ENCODE measurements at regions not wholly inside any gene's neighbourhood (a gene's known extent, or its start where the extent isn't known, plus 50 kb on each side); places are given as distances from the start of the nearest gene placed in this dataset.
A peak's percentile ranks its signal among the peaks of the same experiment; 100 is the strongest.
"Not testable (repeated sequence)": the region's sequence is repeated elsewhere in the genome, so short reads cannot be mapped to it uniquely, and the experiment has no call there.

DNA sequence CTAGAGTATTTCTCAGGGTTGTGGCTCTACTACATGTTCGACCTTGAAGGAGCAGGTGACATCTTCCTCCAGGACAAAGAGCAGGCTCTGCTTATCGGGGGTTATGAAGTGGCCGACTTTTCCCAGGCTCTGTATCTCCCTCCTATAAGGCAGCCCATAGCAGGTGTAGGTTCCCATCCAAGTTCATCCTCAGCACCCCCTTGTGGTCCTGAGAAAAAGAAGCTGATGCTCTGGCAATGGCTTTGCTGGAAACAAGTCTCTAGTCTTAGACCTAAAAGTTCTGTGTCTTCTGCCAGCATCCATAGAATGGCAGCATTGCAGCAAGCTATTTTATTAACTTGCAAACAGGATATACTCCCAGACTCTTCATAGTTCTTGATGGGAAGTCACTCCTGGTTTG is 836.6 kb upstream of the PRKX start:
- no peak for DNase-seq (ENCODE audit: low spot score)

- DNase-seq (ENCODE audit: low spot score): peak; percentile 51
Observed at GRCh38 chrX:4547213-4547836, 833.9 kb upstream of the PRKX start.

GRCh38 chrX:4546178-4546577 is 832.7 kb upstream of the PRKX start:
- DNase-seq (ENCODE audit: low spot score): not testable (repeated sequence)

GRCh38 chrX:4528247-4528646 is 814.8 kb upstream of the PRKX start:
- DNase-seq (ENCODE audit: low spot score): no peak

DNA sequence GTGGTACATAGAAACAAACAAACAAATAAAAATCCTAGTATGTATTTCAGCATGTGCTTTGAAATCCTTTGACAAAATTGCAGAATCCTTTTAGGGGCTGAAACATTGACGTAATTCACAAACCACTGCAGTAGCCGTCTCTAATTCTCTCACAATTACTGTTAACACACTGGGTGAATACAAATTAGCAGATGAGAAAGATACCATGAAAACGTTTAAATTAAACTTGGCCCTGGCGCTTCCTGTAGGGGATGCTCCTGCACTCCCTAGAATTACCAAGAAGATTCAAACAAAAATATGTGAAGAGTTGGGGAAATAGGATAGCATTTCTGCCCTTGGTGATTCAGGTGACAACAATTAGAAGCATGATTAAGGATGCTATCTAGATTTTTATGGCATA is 772.5 kb upstream of the PRKX start:
- DNase-seq (ENCODE audit: low spot score): no peak

DNA sequence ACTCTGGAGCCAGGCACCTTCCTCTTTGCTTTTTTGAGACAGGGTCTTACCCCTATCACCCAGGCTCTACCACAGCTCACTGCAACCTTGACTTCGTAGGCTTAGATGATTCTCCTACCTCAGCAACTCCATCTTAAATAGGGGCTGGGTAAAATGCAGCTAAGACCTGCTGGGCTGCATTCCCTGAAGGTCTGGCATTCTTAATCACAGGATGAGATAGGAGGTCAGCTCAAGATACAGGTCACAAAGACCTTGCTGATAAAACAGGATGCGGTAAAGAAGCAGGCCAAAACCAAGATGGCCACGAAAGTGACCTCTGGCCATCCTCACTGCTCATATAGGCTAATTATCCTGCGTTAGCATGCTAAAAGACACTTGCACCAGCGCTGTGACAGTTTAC is 770.8 kb upstream of the PRKX start:
- DNase-seq (ENCODE audit: low spot score): no peak

- DNase-seq (ENCODE audit: low spot score): no peak
Observed at GRCh38 chrX:4451591-4451990, 738.1 kb upstream of the PRKX start.

DNA sequence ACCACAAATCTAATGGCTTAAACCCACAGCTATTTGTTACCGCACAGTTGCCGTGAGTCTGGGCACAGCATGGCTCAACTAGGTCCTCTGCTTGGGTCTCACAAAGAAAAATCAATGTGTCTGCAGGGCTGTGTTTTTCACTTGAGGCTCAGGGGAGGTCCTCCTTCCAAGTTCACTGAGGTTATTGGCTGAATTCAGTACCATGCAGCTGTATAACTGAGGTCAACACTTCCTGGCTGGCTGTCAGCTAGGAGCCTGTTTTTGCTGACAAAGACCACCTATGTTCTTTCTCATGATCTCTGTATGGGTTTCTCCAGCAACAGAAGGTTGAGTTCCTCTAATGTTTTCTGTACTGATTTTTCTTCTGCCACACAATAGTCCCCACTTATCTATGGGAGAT is 736.7 kb upstream of the PRKX start:
- DNase-seq (ENCODE audit: low spot score): no peak

- no peak for DNase-seq (ENCODE audit: low spot score)
Observed at GRCh38 chrX:4435905-4436304, 722.5 kb upstream of the PRKX start.

GRCh38 chrX:4397471-4397870 is 684.0 kb upstream of the PRKX start:
- no peak for DNase-seq (ENCODE audit: low spot score)

- DNase-seq (ENCODE audit: low spot score): no peak
Observed at GRCh38 chrX:4382273-4382672, 668.8 kb upstream of the PRKX start.

DNA sequence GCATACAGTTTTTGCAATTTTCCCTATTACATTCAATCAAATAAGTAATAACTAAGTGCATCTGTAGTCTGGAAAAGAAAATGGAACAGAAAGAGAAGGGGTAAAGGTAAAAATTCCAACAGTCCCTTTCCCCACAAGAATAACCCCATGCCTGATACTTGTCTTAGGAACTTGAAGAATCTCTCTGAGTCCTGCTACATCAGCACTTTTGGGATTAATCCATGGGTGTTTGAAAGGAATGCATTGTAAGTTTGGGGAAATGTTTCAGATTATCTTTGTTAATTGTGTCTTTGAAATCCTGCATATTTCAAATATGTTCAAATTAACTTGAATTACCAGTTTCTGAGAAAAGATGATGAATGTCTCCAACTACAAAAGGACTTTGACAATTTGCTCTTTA is 667.3 kb upstream of the PRKX start:
- no peak for DNase-seq (ENCODE audit: low spot score)

DNA sequence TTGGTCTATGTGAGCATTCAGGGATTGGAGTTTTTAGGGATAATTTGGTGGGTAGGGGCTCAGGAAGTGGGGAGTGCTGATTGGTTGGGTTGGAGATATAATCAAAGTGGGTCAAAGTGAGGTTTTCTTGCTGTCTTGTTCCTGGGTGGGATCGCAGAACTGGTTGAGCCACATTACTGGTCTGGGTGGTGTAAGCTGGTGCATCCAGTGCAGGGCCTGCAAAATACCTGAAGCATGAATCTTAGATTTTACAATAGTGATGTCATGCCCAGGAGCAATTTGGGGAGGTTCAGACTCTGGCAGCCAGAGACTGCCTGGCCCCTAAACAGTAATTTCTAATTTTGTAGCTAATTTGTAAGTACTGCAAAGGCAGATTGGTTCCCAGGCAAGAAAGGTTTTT is 665.6 kb upstream of the PRKX start:
- no peak for DNase-seq (ENCODE audit: low spot score)

DNA sequence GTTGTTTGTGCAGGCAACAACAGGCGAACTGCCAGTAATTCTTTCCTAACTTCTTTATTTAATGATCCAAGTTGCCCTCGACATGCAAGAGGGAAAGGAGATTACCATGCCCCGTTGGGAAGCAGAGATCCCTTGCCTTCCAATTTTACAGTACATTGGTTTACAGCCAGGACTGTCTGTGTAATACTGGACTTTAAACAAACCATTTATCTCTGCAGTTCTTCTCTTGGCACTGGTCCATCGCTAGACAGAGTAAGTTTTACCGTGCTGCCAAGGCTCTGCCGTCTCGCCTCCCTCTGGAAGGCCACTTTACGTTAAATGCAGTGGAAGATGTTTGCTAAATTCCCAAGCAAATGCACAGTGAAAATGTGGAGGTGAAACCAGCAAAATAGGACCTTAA is 660.3 kb upstream of the PRKX start:
- DNase-seq (ENCODE audit: low spot score): no peak

DNA sequence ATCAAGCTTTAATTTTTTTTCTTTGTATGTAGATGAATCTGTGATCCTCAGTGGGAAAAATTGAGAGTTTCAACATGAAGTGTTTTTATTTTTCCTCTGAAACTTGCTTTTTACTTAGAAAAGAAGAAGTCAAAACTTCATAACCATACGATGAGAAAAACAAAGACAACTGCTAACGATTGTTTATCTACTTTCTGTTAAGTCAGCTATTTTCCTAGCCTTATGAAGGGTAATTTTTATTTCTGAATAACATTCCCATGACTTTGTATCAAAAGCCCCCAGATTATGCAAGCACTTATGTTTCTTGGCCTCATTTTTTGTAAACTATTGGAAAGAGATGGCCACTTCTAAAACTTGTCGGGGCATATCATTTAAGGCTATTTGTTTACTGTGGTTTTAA is 645.1 kb upstream of the PRKX start:
- no peak for DNase-seq (ENCODE audit: low spot score)

GRCh38 chrX:4322916-4323315 is 609.5 kb upstream of the PRKX start:
- DNase-seq (ENCODE audit: low spot score): no peak

- no peak for DNase-seq (ENCODE audit: low spot score)
Observed at GRCh38 chrX:4320436-4320947, 607.0 kb upstream of the PRKX start.

DNA sequence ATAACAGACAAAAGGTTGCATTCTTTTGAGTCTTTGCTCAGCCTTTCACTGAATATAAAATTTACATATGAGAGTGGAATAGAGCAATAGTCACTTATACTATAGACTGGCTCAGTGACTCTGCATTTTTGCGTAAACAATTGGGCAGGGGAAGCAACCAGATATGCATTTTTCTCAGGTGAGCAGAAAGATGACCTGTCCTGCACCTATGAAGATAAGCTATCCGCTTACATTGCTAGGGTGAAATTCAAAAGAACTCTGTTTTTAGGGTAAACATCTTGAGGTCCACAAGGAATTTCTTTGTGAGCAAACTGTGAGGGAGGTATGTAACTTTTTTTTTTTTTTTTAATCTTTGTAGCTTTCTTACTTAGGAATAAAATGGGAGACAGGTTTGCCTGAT is 602.4 kb upstream of the PRKX start:
- no peak for DNase-seq (ENCODE audit: low spot score)

GRCh38 chrX:4314586-4314985 is 601.1 kb upstream of the PRKX start:
- no peak for DNase-seq (ENCODE audit: low spot score)

DNA sequence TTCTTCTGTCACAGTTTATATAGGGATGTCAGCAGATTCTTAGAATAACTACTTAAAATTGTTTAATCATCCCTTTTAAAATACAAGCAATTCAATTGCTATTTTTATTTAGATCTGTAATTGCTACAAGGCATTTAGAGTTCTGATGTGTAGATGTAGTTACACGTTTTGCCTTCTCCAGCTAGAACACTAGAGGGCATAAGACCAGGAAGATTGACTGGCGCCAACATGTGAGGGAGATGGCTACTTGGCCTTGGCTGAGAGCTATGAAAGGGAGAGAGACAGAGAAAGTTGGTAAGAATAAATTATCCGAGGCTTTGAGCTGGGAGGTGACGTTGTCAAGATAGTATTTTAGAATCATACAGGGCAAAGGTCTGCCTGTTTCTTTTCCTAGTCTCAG is 563.7 kb upstream of the PRKX start:
- DNase-seq (ENCODE audit: low spot score): no peak

DNA sequence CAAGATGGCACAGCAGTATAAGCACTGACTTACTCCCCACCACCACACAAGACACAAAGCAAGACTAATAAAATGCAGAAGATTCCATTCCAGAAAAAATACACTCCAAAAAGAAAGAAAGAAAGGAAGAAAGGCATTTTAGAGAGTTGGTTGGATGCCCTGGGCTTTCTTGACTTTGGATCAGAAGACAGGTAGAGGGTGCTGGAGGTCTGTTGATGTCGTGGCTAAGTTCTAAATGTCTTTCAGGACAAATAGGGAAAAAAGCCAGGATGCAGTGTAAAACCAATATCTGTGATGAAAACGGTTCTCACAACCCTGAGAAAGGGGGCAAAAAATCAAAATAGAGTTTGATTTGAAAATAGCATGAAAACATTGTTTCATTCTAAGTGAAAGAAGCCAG is 555.2 kb upstream of the PRKX start:
- DNase-seq (ENCODE audit: low spot score): no peak

DNA sequence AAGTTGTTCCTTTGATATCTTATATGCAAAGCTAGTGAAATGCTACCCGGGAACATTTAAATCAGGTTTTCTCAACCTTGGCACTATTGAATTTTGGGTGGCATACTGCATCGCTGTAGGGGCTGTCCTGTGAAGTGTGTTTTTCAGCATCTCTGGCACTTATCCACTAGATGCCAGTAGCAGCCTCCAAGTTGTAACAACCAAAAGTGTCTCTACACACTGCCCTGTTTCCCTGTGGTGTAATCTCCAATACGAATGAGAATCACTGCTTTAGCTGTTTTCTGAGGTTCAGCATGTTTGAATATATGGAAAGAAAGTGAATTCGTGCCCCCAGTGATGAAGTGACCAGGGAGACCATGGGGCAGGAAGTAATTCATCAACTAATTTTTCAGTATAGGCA is 551.6 kb upstream of the PRKX start:
- no peak for DNase-seq (ENCODE audit: low spot score)

GRCh38 chrX:4263030-4263803 is 549.8 kb upstream of the PRKX start:
- DNase-seq (ENCODE audit: low spot score): peak; percentile 1

DNA sequence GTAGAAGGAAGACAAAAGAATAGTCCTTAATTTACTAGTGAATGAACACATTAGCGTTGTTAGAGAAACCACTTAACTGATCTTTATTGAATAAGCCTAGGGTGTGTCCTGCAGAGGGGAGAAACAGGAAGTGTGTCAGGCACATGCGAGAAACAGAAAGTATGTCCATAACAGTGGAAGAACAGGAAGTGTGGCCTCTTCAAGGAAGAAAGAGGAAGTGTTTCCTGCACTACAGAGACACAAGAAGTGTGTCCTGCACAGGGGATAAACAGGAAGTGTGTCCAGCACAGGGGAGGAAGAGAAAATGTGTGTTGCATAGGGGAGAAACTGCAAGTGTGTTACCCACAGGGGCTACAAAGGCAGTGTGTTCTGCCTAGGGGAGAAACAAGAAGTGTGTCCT is 539.6 kb upstream of the PRKX start:
- DNase-seq (ENCODE audit: low spot score): no peak
